Upper lobe of right lung (tissue), 1 donor: ENCODE measurements at regions not wholly inside any gene's neighbourhood (a gene's known extent, or its start where the extent isn't known, plus 50 kb on each side); places are given as distances from the start of the nearest gene placed in this dataset.
"Not testable (repeated sequence)": the region's sequence is repeated elsewhere in the genome, so short reads cannot be mapped to it uniquely, and the experiment has no call there.

Experiments
- ATAC-seq: fragments of 200-7000 bp; cut with Tn5 transposase; one replicate; pipeline ENCODE4 v1.9.1; 2020; ENCODE audit warnings: mild to moderate bottlenecking, moderate library complexity
- DNase-seq: peaks from one replicate; pipeline ENCODE4 v3.0.0-alpha.2; 2020
- H3K27ac ChIP-seq: fragments of 200-600 bp; one replicate; pipeline ENCODE4 v1.8.0; 2022
- H3K27me3 ChIP-seq: fragments of 200-600 bp; one replicate; pipeline ENCODE4 v1.8.0; 2022; ENCODE audit warnings: mild to moderate bottlenecking
- H3K36me3 ChIP-seq: fragments of 200-600 bp; one replicate; pipeline ENCODE4 v1.8.0; 2022
- H3K4me1 ChIP-seq: fragments of 200-600 bp; one replicate; pipeline ENCODE4 v1.8.0; 2022
- H3K4me3 ChIP-seq: fragments of 200-600 bp; one replicate; pipeline ENCODE4 v1.8.0; 2022; ENCODE audit warnings: mild to moderate bottlenecking
- H3K9me3 ChIP-seq: fragments of 200-600 bp; one replicate; pipeline ENCODE4 v1.8.0; 2022
- intact Hi-C: fragments of 100-400 bp; cut with DNase I; formaldehyde crosslinking; loops from one replicate; pipeline ENCODE4 v1.11.0; 2022
- TF ChIP-seq, protein P1 (sequence below): fragments of 200-600 bp; IDR thresholded peaks from one replicate; pipeline ENCODE4 v1.8.0; 2022; ENCODE audit warnings: antibody characterized with exemption
- donor health status: DM: no; HTN: yes; CAD: no; lungs with severe emphysema.

DNA sequence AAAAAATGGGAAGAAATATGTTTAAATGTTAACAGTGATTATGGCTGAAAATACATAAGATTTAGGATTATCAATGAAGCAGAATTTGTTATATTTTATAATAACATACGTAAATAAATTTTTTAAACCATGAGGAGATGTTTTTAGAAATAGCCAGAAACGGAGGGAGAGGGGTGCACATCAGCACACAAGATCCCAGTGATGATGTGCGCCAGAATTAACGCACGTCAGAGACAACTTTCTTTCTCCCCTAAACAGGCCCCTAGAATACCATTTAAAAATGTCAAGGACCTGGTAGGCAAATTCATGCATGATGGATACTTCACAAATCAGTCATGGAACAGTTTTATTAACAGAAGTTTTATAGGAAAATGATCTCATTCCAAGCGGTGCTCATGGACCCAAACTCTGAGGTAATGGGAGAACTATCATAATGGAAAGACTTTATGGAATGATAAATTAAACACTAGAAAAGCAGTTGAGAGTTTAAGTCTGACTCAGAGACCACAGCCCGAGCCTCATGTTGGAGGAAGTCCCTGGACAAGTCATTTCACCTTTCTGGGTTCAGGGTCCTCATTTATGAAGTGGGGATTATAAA is 258.9 kb upstream of the GAS1 start:
- intact Hi-C loops, result no loop called here
- H3K4me1 ChIP-seq, result no peaks in the 10 kb centered on the region
- H3K9me3 ChIP-seq, result no peaks in the 10 kb centered on the region
- TF ChIP-seq, protein P1, sequence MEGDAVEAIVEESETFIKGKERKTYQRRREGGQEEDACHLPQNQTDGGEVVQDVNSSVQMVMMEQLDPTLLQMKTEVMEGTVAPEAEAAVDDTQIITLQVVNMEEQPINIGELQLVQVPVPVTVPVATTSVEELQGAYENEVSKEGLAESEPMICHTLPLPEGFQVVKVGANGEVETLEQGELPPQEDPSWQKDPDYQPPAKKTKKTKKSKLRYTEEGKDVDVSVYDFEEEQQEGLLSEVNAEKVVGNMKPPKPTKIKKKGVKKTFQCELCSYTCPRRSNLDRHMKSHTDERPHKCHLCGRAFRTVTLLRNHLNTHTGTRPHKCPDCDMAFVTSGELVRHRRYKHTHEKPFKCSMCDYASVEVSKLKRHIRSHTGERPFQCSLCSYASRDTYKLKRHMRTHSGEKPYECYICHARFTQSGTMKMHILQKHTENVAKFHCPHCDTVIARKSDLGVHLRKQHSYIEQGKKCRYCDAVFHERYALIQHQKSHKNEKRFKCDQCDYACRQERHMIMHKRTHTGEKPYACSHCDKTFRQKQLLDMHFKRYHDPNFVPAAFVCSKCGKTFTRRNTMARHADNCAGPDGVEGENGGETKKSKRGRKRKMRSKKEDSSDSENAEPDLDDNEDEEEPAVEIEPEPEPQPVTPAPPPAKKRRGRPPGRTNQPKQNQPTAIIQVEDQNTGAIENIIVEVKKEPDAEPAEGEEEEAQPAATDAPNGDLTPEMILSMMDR, result no peak
- no peak overlapping the region for H3K27ac ChIP-seq
- DNase-seq, result no peak
- no peak overlapping the region for H3K4me3 ChIP-seq
- ATAC-seq, result no peak
- H3K27me3 ChIP-seq, result no peaks in the 10 kb centered on the region
- no peaks in the 10 kb centered on the region for H3K36me3 ChIP-seq

DNA sequence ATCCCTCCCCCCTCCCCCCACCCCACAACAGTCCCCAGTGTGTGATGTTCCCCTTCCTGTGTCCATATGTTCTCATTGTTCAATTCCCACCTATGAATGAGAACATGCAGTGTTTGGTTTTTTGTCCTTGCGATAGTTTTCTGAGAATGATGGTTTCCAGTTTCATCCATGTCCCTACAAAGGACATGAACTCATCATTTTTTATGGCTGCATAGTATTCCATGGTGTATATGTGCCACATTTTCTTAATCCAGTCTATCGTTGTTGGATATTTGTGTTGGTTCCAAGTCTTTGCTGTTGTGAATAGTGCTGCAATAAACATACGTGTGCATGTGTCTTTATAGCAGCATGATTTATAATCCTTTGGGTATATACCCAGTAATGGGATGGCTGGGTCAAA is 263.4 kb upstream of the GAS1 start:
- DNase-seq, H3K9me3 ChIP-seq, ATAC-seq, H3K4me3 ChIP-seq, H3K4me1 ChIP-seq, intact Hi-C loops, H3K27ac ChIP-seq, H3K36me3 ChIP-seq, H3K27me3 ChIP-seq: not testable (repeated sequence)

DNA sequence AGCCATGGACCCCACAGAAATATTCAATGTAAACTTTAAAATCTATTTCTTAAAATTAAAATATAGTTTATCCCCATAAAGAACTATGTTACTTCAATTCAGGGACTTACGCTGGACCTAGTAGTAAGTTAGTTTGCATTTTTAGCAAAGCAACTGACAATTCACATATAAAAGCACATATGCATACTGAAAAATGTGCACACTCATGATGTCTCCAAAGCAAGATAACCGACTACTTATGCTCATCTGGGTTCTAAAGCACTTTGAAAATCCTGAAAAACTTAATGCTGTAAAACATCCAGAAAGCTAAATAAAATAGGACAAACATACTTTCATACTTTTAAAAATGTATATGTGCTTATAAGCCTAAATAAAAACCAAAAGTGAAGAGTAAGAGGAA is 264.4 kb upstream of the GAS1 start:
- no peaks in the 10 kb centered on the region for H3K27me3 ChIP-seq
- no peaks in the 10 kb centered on the region for H3K4me1 ChIP-seq
- intact Hi-C loops, result no loop called here
- ATAC-seq, result no peak
- H3K27ac ChIP-seq, result no peak overlapping the region
- TF ChIP-seq, protein P1, result no peak
- no peak overlapping the region for H3K4me3 ChIP-seq
- H3K36me3 ChIP-seq, result no peaks in the 10 kb centered on the region
- DNase-seq, result no peak
- H3K9me3 ChIP-seq, result no peaks in the 10 kb centered on the region

DNA sequence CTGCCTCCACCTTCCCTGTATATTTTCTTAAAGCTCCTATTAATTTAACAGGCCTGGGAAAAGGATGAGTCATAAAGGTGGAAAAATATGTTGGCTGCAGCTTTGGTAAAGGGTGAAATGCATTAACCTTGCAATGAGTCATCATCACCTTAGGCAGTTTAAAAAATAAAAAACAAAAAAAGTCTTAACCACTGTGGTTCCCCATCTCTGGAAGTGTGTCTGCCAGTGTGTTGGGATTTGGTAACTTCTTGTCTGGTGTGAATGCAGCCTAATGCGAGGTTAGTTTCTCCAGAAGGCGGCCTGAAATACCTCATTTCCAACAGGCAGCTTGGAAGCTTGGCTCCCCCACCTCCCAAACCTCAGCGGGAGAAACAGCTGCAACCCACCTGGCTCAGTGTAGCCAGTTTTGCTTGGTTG is 265.3 kb upstream of the GAS1 start:
- Histone ChIP-seq H3K27ac (no peak overlapping the region), H3K4me1 (no peaks in the 10 kb centered on the region), H3K36me3 (no peaks in the 10 kb centered on the region), H3K27me3 (no peaks in the 10 kb centered on the region), H3K9me3 (no peaks in the 10 kb centered on the region), H3K4me3 (no peak overlapping the region)
- DNase-seq (no peak), ATAC-seq (no peak)
- intact Hi-C loops, result no loop called here
- TF ChIP-seq, protein P1, result no peak

DNA sequence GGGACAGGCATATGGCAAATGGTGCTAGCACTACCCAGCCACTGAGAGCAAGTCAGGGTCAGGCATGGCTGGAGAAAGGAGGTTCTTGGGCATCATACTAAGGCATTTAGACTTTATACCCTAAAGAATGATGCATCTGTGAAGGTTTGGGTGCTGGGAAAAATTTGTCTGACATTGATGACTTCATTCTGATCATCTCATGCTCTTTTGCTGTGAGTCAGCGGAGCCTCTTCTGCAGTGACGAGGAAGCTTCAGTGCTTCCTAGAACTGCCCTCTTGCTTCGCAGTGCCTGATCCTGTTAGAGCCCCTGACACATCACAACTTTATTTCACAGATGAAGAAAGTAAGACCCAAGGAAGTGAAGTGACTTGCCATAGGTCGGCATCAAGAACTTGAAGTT is 266.6 kb upstream of the GAS1 start:
- intact Hi-C loops, result no loop called here
- H3K27ac ChIP-seq, result no peak overlapping the region
- no peaks in the 10 kb centered on the region for H3K4me1 ChIP-seq
- ATAC-seq, result no peak
- no peaks in the 10 kb centered on the region for H3K9me3 ChIP-seq
- H3K4me3 ChIP-seq, result no peak overlapping the region
- no peaks in the 10 kb centered on the region for H3K27me3 ChIP-seq
- DNase-seq, result no peak
- TF ChIP-seq, protein P1, result no peak
- H3K36me3 ChIP-seq, result no peaks in the 10 kb centered on the region

DNA sequence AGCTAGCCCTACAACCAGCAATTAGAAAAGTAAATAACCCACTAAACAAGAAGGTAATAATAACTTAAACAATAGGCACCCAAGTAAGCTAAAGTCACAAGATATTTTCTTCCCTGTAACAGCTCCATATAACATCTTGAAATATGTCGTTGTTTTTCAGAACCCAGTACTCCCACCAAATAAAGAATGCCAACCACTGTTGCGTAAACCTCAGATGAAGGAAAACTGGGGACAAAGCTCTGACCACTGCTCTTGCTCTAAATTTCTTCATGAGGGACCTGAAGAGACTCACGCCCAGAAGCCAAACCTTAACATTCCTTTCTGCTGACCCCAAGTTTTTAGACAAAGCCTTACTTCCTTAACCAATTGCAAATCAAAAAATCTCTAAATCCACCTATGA is 267.7 kb upstream of the GAS1 start:
- H3K27me3 ChIP-seq, result no peaks in the 10 kb centered on the region
- H3K4me1 ChIP-seq, result no peaks in the 10 kb centered on the region
- H3K27ac ChIP-seq, result no peak overlapping the region
- no peaks in the 10 kb centered on the region for H3K9me3 ChIP-seq
- no peak overlapping the region for H3K4me3 ChIP-seq
- intact Hi-C loops, result no loop called here
- TF ChIP-seq, protein P1, result no peak
- no peaks in the 10 kb centered on the region for H3K36me3 ChIP-seq
- ATAC-seq (no peak), DNase-seq (no peak)
